ENCODE measurements at regions not wholly inside any gene's neighbourhood (a gene's known extent, or its start where the extent isn't known, plus 50 kb on each side); places are given as distances from the start of the nearest gene placed in this dataset.

DNA sequence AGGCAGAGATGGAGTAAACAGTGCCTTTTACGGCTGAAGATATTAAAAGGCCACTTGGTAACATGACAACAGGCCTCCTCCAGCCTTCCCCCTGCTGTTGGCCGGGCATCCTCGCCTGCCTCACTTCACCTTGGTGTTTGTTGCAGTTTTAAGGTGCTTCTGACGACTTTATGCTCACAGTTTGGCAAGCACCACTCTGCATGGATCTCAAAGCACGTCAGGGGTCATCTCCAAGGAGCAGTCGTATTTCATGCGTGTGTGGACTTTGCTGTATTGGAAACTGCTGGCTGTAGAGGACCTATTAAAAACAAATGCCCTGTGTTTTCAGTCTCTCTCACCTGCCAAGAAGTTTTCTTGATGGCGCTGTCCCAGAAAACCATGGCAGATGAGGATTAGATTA lies 483.1 kb downstream of the RPS24 start:
- DNase-seq (ENCODE audit: low read depth), result no peak

DNA sequence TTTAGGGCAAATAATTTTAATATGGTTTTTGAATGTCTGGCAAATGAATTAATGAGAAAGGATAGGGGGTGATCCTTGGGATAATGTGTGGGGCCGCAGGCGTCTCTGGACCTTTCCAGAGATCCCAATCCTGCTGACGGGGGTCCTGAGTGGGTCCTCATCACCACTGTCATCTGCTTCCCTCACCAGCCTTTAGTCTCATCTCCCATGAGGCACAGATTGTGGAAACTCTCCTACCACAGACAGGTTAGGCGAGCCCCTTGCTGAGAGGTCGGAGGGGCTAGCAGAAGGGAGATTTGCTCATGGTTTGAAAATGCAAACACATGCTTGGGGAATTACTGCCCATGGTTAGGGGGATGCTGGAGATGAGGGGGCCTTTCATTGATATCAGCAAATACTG lies 484.6 kb downstream of the RPS24 start:
- no peak for DNase-seq (ENCODE audit: low read depth)

DNA sequence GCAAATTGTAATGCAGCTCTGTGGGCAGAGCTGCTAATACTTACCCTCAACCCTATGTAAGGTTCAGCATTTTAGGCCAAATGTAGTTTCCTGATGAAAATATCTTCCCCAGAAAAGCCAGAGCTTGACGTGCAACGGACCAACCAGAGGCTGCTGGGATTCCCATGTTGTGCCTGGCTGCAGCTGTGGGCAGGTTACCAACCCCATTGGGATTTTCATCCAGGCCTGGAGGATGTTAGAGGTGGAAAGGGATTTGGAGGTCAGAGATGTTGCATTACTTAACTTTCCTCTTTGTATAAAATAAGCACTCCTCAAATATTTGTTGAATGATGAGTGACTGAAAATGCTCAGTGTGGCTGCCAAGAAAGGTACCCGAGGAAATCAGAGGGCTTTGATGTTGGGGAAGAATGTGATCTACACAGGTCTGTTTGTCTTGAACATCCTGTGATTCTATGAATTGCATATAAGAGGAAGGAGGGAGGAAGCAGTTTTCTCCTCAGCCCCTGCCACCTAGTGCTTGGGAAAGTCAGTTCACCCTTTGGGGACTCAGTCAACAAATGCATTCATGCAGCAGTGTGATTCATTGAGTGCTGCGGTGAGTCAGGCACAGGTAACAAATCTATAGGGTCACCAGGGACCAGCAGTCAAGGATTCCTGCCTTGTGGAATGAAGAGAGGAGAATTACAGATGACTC lies 487.2 kb downstream of the RPS24 start:
- DNase-seq (ENCODE audit: low read depth), result no peak

DNA sequence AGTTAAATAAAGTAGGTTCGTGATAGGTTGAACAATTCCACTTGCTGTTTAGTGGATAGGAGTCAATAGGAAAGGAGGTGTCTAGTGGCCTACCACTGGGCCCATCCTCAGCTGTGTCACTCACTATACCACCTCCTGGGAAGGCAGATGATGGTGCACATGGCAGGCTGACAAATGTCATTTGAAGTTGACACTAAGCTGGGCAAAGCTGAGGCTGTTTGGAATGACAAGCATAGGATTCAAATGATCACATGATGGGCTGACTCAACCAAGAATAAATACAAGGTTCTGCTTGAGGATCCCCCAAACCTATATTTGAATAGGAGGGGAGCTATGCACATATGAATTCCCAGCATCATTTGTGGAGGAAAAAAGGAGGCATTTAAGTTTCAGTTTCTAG lies 489.8 kb downstream of the RPS24 start:
- DNase-seq (ENCODE audit: low read depth), result no peak

DNA sequence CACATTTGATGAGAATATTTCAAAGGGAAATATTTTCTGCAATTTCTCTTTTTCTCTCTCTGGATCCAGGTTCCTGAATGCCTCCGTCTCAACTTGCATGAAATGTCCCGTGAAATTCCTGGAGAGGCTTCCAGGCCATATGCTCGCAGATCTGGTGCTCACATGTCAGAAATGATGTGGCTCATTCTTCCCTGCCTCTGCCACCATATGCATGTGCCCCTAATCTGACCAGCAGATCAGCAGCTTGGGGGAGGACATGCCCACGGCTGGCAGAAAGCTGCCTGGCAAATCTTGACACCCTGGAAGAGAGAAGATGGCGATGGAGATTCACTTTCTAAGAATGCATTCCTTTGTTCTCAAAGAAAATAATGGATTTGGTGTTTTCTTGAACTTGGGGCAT lies 490.7 kb downstream of the RPS24 start:
- DNase-seq (ENCODE audit: low read depth), result no peak

DNA sequence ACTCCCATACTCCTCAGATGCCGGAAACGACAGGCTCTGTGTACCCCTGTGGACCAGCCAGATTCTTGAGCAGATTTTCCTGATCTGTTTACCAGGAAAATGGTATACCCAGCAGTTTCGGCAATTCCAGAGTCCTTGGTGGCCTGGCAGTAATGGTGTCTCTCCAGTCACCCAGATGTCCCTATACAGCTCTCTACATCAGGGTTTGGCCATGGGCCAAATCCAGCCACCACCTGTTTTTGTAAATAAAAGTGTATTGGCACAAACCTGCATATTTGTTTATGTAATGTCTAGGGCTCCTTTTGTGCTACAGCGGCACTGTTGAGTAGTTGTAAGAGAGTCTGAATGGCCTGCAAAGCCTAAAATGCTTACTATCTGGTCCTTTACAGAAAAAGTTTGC lies 491.3 kb downstream of the RPS24 start:
- no peak for DNase-seq (ENCODE audit: low read depth)

DNA sequence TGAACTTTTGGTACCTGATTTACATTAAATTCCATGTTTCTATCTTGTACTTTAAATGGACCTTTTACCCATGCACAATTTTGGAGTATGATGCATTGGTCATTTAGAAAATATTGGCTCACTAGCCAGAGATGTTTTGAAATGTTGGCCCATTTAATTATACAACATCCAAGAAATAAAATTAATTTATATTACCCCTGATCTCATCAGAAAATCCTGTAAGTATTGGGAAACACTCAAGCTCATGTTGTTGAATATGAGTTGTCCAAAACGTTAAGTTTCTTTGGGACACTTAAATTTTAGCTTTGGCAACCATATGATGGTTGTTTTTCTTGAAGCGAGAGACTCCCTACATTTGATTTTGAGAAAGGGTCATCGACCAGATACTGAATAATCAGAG lies 492.7 kb downstream of the RPS24 start:
- DNase-seq (ENCODE audit: low read depth), result no peak

DNA sequence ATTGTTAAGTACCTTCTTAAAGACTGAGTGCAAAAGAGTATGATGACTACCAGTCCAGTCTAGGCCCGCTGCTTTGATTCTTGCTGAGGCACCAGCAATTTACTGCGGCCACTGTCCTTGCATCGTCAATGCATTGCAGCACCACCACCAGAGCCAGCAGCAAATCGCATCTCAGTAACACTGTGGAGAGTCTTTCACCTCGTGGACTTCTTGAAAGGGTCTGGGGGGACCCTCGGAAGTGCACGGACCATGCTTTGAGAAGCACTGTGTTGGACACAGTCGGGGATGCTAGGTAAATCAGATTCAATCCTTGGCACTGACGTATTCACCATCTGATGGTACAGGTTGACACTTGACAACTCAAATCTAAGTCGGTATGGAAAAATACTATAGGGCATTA lies 493.6 kb downstream of the RPS24 start:
- DNase-seq (ENCODE audit: low read depth), result no peak

DNA sequence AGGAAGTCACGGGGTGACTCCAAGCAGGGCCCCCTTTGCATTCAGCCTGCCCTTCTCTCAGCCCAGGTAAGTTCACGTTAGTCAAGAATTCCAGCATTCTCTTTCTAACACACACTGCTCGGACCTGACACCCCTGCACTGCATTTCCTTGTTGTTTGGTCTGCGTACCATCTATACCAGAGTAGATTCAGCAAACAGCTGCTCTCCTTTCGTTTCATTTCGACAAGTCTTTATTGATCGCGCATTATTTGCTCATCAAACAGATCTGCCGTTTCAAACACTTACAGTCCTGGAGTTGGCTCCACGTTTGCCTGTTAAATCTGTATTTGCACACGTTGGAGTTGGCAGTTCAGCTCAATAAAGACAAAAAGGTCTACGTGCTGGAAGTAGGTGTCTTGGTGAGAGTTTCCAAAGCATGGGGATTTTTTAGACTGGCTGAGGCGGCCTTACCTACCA lies 495.1 kb downstream of the RPS24 start:
- DNase-seq (ENCODE audit: low read depth), result no peak

DNA sequence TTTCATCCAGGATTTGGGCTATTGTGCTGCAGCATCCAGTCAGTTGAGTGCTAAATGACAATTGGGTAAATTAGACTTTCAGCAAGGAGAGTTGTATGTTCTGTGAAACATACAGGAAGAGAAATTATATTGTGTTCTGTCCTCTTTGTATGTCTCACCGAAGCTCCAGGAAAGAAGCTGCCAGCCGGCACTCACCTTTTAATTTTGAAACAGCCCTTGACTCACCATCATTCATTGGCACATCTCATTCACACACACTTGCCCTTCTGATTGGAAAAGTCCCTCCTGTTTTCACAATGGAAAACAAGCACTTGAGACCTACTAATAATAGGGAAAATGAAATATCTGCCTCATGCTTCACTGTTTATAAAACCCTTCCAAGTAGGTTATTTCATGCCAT lies 495.6 kb downstream of the RPS24 start:
- DNase-seq (ENCODE audit: low read depth), result no peak

DNA sequence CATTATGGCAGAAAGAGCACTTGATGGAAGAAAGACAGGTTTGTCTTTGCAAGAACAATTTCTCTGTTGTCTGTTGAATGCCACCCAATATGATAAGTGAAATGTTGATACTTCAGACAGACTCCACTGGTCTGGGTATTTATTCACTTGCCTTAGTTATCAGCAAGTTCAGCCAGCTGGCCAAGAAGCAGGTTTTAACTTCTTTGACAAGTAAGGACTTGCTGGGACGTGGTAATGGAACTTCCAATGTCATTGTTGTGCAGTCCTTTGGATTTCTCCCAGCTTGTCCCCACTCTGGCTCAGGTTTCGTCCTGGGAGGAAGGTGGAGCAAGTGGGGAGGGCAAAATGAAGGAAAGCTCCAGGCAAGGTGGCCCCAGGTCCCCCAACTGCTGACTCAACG lies 497.4 kb downstream of the RPS24 start:
- no peak for DNase-seq (ENCODE audit: low read depth)

DNA sequence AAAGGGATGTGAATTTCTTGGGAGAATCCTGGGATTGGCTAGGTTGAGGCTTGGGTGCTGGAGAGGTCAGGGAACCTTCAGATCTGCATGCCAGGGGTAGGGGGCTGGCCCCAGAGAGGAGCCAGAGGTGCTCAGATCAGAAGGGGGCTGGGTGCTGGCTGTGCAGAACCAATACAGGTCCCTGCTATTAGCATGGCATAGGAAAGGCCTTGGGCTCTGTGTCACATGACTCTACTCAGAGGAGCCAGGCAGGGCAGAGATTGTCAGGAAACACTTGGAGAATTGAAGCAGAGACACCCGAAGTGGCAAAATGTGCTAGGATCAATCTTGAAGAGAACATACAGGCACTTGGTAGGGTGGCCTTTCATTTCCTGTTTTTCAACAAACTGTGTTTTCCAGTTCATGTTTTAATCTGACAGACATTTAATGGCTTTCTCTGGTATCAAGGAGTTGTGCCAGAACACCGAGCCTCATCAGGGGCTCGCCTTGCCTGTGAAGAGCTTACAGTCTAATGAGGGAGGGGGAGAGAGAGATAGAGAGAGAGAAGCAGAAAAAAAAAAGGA lies 498.9 kb downstream of the RPS24 start:
- DNase-seq (ENCODE audit: low read depth), result no peak

DNA sequence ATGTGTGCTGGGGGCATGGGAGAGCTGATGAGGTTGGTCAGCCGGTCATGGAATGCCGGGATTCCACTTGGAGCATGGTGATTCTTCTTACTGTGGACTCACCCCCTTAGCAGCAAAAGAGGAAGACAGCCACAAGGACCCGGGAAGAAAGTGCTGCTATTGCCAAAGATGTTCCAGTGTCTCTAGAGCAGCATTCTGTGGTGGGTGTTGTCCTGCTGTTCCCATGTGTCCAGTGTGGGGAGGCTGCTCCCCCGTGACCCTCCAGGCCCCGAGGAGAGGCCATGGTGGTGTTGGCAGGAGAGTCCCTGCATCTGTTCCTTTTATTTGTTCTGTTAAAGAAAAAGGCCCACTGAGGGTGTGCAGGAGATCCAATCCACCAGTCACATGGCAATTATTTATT lies 499.4 kb downstream of the RPS24 start:
- DNase-seq (ENCODE audit: low read depth), result no peak

DNA sequence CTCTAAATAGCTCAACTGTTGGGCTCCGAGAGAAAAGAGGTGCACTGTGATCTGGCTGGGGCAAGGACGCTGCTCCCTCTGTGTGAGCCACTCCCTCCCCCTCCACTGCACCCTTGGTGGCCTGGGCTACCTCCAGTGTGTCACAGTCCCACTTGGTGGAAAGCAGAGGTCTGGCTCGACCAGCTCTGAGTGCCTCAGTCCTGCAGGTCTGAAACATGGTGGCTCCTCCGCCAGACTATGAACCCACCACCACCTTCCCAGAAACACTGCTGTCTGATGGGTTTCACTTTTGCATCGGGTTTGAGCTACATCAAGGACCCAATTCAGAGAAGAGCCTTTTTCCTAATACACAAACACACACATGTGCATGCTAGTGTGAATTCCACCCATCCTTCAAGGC lies 500.1 kb downstream of the RPS24 start:
- no peak for DNase-seq (ENCODE audit: low read depth)

DNA sequence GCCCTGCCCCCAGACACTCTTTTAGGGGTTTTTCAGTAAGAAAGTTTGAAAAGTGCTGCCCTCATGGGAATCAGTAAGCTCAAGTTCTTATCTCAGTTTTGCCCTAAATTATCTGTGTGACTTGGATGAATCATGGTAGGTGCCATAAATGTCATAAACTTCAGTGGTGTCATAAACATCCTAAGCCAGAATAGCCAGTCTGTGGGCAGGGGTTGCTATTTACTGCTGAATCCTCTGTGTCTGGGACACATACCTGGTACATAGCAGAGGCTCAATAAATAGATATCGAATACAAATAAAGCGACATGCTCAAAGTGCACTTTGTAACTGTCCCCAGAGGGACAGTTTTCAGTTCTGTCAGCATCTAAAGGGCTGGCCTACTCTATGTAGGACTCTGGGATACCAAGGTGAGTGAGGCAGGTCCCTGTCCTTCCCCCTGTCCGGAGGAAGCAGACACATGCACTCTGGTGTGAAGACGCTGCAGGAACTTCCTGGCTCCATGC lies 502.1 kb downstream of the RPS24 start:
- DNase-seq (ENCODE audit: low read depth), result no peak

DNA sequence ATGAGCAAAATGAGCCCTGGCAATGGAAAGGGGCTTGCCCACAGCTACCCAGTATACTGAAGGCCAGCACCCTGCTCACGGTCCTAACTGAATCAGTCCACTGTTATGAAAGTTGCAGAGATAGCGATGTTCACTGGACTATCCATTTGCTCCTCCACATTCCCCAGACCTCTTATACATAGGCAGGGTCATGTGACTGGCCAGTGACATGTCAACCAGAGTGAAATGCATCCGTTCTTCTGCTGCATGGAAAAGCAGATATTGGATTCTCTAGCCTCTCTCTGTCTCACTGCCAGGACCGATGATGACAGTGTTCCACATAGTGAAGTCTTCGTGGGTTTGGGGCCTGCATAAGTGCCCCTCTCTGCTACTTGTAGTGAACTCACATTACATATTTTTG lies 503.4 kb downstream of the RPS24 start:
- DNase-seq (ENCODE audit: low read depth), result no peak

DNA sequence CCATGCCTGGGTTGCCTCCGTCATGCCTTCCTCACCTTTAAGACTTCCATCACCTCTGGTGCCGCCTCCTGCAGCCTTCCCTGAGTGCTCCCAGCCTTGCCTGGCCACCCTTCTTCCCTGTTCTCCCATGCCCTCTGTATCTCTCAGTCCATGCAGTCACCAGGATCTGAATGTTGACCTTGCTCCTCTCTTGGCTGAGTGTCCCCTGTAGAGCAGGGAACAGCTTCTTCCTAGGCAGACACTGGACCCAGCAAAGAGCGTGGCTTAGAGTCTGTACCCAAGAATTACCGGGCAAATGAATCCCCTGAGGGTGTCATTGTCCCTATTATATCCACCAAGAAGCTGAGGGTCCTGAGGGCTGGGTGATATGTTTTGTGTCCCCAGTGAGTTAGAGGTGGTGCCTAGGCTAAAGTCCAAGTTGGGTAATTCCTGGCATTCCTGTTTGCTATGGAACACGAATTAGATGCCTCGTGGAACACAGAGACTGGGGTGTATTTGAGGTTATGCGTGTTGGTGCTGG lies 505.6 kb downstream of the RPS24 start:
- DNase-seq (ENCODE audit: low read depth), result no peak

DNA sequence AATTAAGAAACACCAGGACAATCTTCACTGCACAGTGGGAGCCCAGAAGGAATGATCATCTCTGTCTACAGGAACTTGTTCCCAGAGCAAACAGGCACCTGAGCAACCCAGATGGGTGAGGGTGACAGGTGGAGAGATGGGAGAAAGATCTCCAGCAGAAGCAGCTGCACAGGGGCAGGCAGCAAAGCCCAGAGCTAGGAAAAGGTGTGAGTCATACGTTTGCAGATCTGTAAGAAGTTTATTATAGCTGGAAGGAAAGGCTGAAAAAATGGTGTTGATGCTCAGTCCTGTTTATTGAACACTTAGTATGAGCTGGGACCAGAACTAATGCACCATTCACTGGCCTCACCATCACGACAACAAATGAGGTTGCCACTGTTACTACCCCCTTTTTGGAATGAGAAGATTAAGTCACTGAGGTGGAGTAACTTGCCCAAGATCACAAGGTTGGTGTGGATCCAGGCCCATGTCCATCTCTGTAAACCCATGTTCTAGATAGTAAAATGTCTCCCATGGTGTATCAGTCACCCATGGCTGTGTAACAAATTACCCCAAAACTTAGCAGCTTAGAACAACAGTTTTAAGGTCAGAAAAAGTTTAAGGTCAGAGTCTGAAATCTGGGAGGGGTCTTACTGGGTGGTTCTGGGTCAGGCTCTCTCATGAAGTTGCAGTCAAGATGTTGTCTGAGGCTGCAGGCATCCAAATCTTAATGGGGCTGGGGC lies 506.9 kb downstream of the RPS24 start:
- no peak for DNase-seq (ENCODE audit: low read depth)

DNA sequence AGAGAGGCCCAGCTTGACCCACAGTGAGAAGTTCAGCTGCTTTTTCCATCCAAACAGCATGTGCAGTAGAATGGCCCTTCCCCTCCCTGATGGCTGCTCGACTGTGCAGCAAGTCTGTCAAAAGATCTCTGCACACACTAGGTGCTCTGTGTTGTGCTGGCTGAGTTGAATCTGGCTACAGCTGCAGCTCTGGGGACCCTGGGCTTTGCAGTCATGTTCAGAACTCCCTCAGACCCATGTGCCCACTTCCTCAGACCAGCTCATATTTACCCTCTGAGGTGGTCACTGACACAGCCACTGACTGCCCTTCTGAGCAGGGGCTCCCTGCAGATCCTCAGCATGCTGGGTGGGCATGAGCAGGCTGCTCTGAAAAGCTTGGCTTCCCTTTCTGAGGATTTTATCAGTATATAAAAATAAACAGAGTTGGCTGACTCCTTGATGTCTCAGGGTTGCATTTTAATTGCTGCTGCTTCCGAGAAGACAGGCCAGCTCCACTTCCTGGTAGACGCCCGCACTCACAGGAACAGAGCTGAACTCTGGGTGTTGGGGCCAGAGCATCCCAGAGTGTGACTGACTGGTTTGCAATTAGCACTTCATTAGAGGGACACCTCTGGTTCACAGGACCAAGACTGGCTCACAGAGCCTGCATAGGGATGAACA lies 507.9 kb downstream of the RPS24 start:
- DNase-seq (ENCODE audit: low read depth), result no peak

DNA sequence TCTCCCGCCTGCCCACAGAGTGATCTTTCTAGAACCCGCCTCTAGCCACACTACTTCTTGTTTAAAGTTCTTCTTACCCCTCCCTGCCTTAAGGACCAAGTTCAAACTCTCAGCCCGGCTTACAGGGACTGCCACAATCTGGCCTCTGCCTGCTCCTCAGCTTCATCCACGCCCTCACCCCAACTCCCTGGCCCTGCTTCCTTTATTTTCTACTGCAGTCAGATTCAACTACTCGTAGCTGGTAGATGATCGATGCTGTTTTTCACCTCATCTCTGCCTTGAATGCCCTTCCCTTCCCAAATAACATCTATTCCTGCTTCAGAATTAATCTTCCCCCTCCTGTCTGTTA lies 508.5 kb downstream of the RPS24 start:
- no peak for DNase-seq (ENCODE audit: low read depth)

DNA sequence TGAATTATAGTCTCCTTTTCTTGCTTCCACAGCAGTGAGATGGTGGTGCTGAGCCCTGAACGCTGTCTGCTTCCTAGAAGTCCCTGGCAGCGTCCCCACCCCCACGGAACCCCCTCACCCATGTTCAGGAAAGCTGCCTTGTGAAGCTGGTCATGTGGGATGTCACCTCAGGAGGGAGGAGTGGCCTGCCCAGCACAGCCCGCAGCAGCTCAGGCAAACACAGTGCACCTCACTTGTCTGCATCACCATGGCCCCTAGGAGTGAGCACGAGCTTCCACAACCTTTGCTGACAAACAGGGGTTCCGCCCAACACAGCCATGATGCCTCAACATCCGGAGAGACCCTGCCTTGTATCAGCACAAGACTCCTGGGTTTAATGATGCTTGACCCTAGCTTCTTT lies 508.9 kb downstream of the RPS24 start:
- no peak for DNase-seq (ENCODE audit: low read depth)

DNA sequence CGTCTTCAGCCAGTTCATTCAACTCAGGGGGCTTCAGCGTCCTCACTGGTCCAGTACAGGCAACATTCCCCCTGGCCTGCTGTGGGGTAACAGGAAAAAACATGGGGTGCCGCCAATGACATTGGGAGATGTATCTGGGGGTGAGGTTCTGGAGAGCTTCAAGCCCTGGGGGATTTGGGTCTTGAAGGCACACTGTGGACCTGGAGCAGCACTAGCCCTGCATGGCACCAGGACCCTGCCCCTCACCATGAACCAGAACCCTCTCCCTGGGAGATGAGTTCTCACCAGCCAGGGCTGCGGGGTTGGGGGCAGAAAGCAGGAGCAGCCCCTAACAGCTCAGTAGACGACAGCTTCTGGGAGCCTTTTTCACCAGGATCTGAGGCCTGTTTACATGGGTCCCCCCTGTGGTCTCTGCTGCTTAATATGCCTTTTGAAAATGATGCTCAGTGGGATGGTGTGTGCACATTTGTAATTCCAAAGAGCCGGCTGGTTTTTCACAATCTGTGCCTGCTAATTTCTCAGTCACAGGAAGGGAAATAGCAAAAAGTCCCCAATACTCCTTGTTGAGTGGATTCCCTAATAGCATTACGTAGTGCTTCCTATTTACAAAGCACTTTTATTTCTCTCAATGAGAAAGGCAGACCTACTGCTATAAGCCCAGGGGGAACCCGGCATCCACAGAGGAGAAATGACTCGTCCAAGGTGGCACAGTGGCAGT lies 509.5 kb downstream of the RPS24 start:
- no peak for DNase-seq (ENCODE audit: low read depth)

Measured in non-pigmented ciliary epithelial cell (primary cell).